Fibroblast of lung (primary cell): ENCODE measurements at regions not wholly inside any gene's neighbourhood (a gene's known extent, or its start where the extent isn't known, plus 50 kb on each side); places are given as distances from the start of the nearest gene placed in this dataset.

Source experiments
- DNase-seq, 2 donors: peaks; one replicate each; pipeline versions ENCODE4 v3.0.0 to v3.0.0-alpha.2; 2010; ENCODE audit warnings: low read depth in 2 of 2
- H2AFZ ChIP-seq: 2 replicates; pipeline ENCODE4 v1.5.1; 2012; ENCODE audit warnings: low read length, control low read depth, inconsistent platforms
- H3K27ac ChIP-seq: 2 replicates; pipeline ENCODE4 v1.5.1; 2011; ENCODE audit warnings: low read length, control low read depth; ENCODE audit not compliant: insufficient read depth
- H3K27me3 ChIP-seq: 2 replicates; pipeline ENCODE4 v1.5.1; 2011; ENCODE audit warnings: mild to moderate bottlenecking, low read length; ENCODE audit not compliant: control insufficient read depth, insufficient read depth
- H3K36me3 ChIP-seq: 2 replicates; pipeline ENCODE4 v1.5.1; 2011; ENCODE audit warnings: low read length; ENCODE audit not compliant: control insufficient read depth, insufficient read depth
- H3K4me1 ChIP-seq: 2 replicates; pipeline ENCODE4 v1.5.1; 2011; ENCODE audit warnings: low read length; ENCODE audit not compliant: control insufficient read depth, insufficient read depth; ENCODE audit errors: extremely low read depth
- H3K4me2 ChIP-seq: 2 replicates; pipeline ENCODE4 v1.5.1; 2011; ENCODE audit warnings: low read length, control low read depth; ENCODE audit not compliant: insufficient read depth; ENCODE audit errors: extremely low read depth
- H3K4me3 ChIP-seq, 4 experiments: fragments of 200-600 bp in 1 of 4; sonication (generic) in 1 of 4; replicated peaks in 1 of 4; 2 replicates each; pipeline ENCODE4 v1.5.1; 2011 to 2016; ENCODE audit warnings: low read length in 4 of 4, low read depth in 3 of 4, mild to moderate bottlenecking in 3 of 4, control low read depth in 2 of 4, inconsistent platforms in 1 of 4, mixed read lengths in 1 of 4; ENCODE audit not compliant: insufficient read depth in 1 of 4; ENCODE audit errors: control extremely low read depth in 1 of 4
- H3K79me2 ChIP-seq: 2 replicates; pipeline ENCODE4 v1.5.1; 2012; ENCODE audit warnings: mild to moderate bottlenecking, low read length, inconsistent platforms; ENCODE audit not compliant: control insufficient read depth, insufficient read depth
- H3K9ac ChIP-seq: 2 replicates; pipeline ENCODE4 v1.5.1; 2011; ENCODE audit warnings: mild to moderate bottlenecking, low read length, control low read depth; ENCODE audit not compliant: insufficient read depth
- H3K9me3 ChIP-seq: 2 replicates; pipeline ENCODE4 v1.5.1; 2012; ENCODE audit warnings: low read depth, low read length; ENCODE audit not compliant: control insufficient read depth, insufficient read depth
- H4K20me1 ChIP-seq: 2 replicates; pipeline ENCODE4 v1.5.1; 2011; ENCODE audit warnings: low read length; ENCODE audit not compliant: control insufficient read depth, insufficient read depth; ENCODE audit errors: extremely low read depth
- EZH2 ChIP-seq: IDR thresholded peaks from 2 replicates; pipeline ENCODE4 v1.5.1; 2012; ENCODE audit warnings: low read length, control low read depth, mild to moderate bottlenecking; ENCODE audit errors: missing control alignments
- TF ChIP-seq, protein P1 (sequence below), 2 donors: IDR thresholded peaks in 1 of 2; conservative IDR thresholded peaks in 1 of 2; 1 replicate in 1 of 2; 2 replicates in 1 of 2; pipeline ENCODE4 v1.5.1; 2011 to 2012; ENCODE audit warnings: low read length in 2 of 2, control low read depth in 1 of 2, inconsistent platforms in 1 of 2, low read depth in 1 of 2, mild to moderate bottlenecking in 1 of 2

DNA sequence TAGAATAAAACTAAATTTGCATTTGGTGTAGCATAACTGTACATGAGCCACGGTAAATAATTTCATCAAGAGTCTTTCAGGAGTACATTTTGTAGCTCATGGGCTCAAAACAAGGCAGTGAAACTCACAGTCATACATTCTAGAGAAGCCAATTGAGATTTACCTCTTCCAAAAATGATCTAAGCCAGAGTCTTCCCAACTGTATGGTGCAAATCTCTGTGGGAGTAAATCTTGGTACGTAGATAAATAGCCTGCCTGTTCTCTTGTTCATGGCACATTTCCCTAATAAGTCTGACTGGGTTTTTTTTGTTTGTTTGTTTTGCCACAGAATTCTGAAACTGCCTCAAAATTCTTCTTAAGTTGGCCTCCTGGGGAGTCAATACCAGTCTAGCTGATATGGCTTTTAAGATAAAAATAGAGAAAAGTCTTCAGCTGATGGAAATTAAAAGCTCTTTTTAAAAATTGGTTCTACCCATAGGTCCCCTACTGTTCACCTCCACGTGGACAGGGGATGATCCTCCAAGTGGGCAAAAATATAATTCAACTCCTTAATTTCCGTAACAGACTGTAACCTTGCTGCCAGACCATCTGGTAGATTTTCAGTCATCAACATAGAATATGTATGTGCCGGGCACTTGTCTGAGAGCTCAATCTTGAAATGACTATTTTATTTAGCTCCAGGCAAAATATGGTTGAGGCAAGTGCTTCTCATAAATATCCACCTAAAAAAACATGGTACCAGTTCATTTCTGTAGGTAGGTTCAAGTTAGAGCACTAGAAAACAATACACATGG lies 365.4 kb downstream of the PDHA2 start:
- no peak overlapping the region for H3K4me2 ChIP-seq
- H2AFZ ChIP-seq, result no peak overlapping the region
- H3K36me3 ChIP-seq, result no peaks in the 10 kb centered on the region
- no peak overlapping the region for H3K9ac ChIP-seq
- no peaks in the 10 kb centered on the region for H4K20me1 ChIP-seq
- DNase-seq, result no peak
- no peak overlapping the region for H3K27ac ChIP-seq
- no peaks in the 10 kb centered on the region for H3K9me3 ChIP-seq
- TF ChIP-seq, protein P1, sequence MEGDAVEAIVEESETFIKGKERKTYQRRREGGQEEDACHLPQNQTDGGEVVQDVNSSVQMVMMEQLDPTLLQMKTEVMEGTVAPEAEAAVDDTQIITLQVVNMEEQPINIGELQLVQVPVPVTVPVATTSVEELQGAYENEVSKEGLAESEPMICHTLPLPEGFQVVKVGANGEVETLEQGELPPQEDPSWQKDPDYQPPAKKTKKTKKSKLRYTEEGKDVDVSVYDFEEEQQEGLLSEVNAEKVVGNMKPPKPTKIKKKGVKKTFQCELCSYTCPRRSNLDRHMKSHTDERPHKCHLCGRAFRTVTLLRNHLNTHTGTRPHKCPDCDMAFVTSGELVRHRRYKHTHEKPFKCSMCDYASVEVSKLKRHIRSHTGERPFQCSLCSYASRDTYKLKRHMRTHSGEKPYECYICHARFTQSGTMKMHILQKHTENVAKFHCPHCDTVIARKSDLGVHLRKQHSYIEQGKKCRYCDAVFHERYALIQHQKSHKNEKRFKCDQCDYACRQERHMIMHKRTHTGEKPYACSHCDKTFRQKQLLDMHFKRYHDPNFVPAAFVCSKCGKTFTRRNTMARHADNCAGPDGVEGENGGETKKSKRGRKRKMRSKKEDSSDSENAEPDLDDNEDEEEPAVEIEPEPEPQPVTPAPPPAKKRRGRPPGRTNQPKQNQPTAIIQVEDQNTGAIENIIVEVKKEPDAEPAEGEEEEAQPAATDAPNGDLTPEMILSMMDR (conservative IDR thresholded peaks at IDR 0.05 in 1 of 2, IDR thresholded peaks at IDR 0.05 in 1 of 2; ENCODE audit: low read depth in 1 of 2, low read length in 2 of 2), result no peak
- no peak for TF ChIP-seq EZH2
- H3K4me1 ChIP-seq, result no peaks in the 10 kb centered on the region
- no peak overlapping the region for H3K4me3 ChIP-seq
- no peaks in the 10 kb centered on the region for H3K27me3 ChIP-seq
- no peaks in the 10 kb centered on the region for H3K79me2 ChIP-seq

DNA sequence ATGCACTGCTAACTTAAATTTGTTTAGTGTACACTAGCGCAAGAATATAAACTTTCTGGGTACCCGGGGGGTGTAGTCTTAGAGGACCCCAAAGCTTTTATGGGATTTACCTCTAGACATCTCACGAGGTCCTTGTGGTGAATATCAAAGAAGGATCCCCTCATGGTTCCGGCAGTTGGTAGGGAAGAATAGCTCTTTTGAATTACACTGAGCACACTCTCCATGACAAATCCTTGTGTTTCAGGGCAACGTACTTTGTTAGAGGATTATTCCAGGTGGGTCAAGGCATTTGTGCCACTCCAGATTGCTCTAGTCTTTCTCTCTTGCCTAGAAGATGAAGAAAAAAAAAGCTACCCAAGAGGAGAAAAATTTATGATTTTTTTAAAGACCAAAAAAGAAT lies 387.6 kb downstream of the PDHA2 start:
- no peaks in the 10 kb centered on the region for H3K27me3 ChIP-seq
- H3K79me2 ChIP-seq, result no peaks in the 10 kb centered on the region
- no peak overlapping the region for H3K4me3 ChIP-seq
- no peak overlapping the region for H3K9ac ChIP-seq
- TF ChIP-seq EZH2, result no peak
- TF ChIP-seq, protein P1 (conservative IDR thresholded peaks at IDR 0.05 in 1 of 2, IDR thresholded peaks at IDR 0.05 in 1 of 2; ENCODE audit: low read depth in 1 of 2, low read length in 2 of 2), result no peak
- H3K36me3 ChIP-seq, result no peaks in the 10 kb centered on the region
- H3K4me2 ChIP-seq, result no peak overlapping the region
- H3K27ac ChIP-seq, result no peak overlapping the region
- no peaks in the 10 kb centered on the region for H3K4me1 ChIP-seq
- no peak for DNase-seq
- H3K9me3 ChIP-seq, result no peaks in the 10 kb centered on the region
- H4K20me1 ChIP-seq, result no peaks in the 10 kb centered on the region
- H2AFZ ChIP-seq, result no peak overlapping the region

DNA sequence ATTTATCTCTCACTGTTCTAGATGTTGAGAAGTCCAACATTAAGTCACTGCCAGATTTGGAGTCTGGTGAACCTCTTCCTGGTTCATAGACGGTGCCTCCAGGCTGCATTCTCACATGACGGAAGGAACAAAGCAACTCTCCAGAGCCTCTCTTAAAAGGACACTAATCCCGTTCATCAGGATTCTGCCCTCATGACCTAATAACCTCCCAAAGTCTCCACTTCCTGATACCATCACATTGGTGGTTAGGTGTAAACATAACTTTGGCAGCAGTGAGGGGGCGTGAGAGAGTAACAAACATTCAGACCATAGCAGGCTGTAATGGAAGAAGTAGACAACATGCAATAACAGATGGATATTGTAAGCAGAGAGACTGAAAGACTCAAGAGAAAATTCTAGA lies 388.6 kb downstream of the PDHA2 start:
- H3K27me3 ChIP-seq, result no peaks in the 10 kb centered on the region
- no peaks in the 10 kb centered on the region for H3K9me3 ChIP-seq
- H3K36me3 ChIP-seq, result no peaks in the 10 kb centered on the region
- H3K4me3 ChIP-seq, result no peak overlapping the region
- TF ChIP-seq, protein P1 (conservative IDR thresholded peaks at IDR 0.05 in 1 of 2, IDR thresholded peaks at IDR 0.05 in 1 of 2; ENCODE audit: low read depth in 1 of 2, low read length in 2 of 2), result no peak
- no peak for TF ChIP-seq EZH2
- no peak overlapping the region for H3K4me2 ChIP-seq
- H4K20me1 ChIP-seq, result no peaks in the 10 kb centered on the region
- no peak overlapping the region for H3K27ac ChIP-seq
- DNase-seq, result no peak
- no peak overlapping the region for H3K9ac ChIP-seq
- no peaks in the 10 kb centered on the region for H3K4me1 ChIP-seq
- no peaks in the 10 kb centered on the region for H3K79me2 ChIP-seq
- no peak overlapping the region for H2AFZ ChIP-seq
